Transverse colon (tissue), 4 donors: ENCODE measurements at regions not wholly inside any gene's neighbourhood (a gene's known extent, or its start where the extent isn't known, plus 50 kb on each side); places are given as distances from the start of the nearest gene placed in this dataset.

Experiments used
- CTCF ChIP-seq, 5 experiments: fragments of 200-600 bp in 3 of 5; fragments of 450-650 bp in 2 of 5; sonication (generic) in 3 of 5; IDR thresholded peaks; 1 replicate in 2 of 5; 2 replicates in 3 of 5; pipeline ENCODE4 v1.5.1; 2016 to 2017; ENCODE audit warnings: antibody characterized with exemption in 5 of 5, inconsistent platforms in 3 of 5, mild to moderate bottlenecking in 2 of 5, moderate library complexity in 1 of 5
- POLR2A ChIP-seq: fragments of 450-650 bp; IDR thresholded peaks from one replicate; pipeline ENCODE4 v1.6.1; 2016; ENCODE audit warnings: antibody characterized with exemption, mild to moderate bottlenecking, moderate library complexity
- POLR2AphosphoS5 ChIP-seq, 3 donors: sonication (generic); formaldehyde crosslinking; IDR thresholded peaks; one replicate each; pipeline ENCODE4 v1.6.1; 2016; ENCODE audit warnings: antibody characterized with exemption in 3 of 3

GRCh38 chr7:68484731-68485130 lies 1113.5 kb upstream of the AUTS2 start:
- TF ChIP-seq CTCF (IDR thresholded peaks at IDR 0.05) (no peak), POLR2A (no peak), POLR2AphosphoS5 (IDR thresholded peaks at IDR 0.05) (no peak)
